Erythroblast (primary cell): ENCODE measurements at regions not wholly inside any gene's neighbourhood (a gene's known extent, or its start where the extent isn't known, plus 50 kb on each side); places are given as distances from the start of the nearest gene placed in this dataset.

Source experiments
- GATA1 ChIP-seq: IDR thresholded peaks from 2 replicates; pipeline ENCODE4 v1.6.1; 2011; ENCODE audit warnings: low read depth, mild to moderate bottlenecking, control low read depth, low read length, moderate library complexity
- POLR2A ChIP-seq: IDR thresholded peaks from 2 replicates; pipeline ENCODE4 v1.6.1; 2011; ENCODE audit warnings: mild to moderate bottlenecking, low read length

DNA sequence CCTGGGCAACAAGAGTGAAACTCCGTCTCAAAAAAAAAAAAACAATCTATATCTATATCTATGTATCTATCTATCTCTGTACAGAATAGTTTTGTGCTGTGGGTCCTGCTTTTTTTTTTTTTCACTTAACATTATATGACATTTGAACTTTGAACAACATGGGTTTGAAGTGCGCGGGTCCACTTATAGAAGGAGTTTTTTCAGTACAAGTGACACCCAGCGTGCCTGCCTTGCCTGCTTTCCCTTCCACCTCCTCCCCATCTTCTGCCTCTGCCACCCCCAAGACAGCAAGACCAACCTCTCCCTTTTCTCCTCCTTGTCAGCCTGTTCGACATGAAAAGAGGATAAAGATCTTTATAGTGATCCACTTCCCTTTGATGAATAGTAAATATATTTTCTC lies 102.2 kb upstream of the KCNG1 start:
- TF ChIP-seq POLR2A = no peak
- TF ChIP-seq GATA1 = no peak
